HuH-7 (cell line): ENCODE measurements at regions not wholly inside any gene's neighbourhood (a gene's known extent, or its start where the extent isn't known, plus 50 kb on each side); places are given as distances from the start of the nearest gene placed in this dataset.
"Not testable (repeated sequence)": the region's sequence is repeated elsewhere in the genome, so short reads cannot be mapped to it uniquely, and the experiment has no call there.

Experiments used
- DNase-seq: peaks from one replicate; pipeline ENCODE4 v3.0.0; 2011; ENCODE audit warnings: low spot score

DNA sequence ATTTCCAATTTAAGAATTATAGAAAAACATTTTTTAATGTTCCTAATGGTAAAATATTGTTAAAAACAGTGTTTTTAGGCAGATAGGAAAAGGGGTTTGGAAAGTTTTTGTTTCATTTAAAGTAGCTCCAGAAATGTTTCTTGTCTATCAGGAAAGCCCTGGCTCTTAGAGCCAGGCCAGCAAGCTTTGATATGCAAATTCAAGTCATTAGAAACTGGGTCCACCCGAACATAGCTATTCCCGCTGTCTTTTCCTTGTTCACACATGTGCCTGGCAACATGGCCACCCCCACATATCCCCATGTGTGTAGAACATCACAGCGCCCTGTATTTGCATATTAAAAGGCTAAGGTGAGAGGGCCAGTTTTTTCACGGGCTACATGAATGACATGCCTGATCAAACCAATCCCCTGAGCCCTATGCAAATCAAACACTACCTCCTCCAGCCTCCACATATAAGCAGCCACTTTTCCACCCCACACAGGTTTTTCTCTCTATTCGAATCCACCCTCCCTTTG is 925.3 kb upstream of the CDH10 start:
- DNase-seq = no peak

DNA sequence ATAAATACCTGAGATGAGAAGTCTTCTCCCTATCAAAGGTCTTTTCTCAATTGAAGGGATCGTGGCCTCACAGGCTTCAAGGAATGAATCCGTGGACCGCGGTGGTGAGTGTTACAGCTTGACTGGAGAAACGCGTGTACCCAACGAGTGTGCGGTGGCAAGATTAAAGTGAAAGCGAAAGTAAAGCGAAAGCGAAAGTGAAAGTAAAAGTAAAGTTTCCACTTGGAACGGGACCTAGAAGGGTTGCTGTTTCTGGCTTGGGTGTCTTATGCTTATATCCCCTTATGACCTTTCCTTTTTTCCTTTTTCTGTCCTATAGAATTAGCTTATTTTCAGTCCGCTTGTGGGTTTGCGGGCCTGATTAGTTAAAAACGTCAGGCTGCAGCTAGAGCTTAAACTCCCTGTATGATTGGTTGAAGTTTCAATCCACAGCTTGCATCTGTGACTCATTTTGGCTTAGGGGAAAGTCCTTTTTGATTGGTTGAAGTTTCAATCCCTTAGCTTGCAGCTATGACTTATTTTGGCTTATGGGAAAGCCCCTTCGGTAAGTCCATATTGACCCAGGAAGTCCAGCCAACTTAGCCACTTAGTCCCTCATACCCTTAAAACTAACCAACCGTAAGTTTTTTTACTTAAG is 924.3 kb upstream of the CDH10 start:
- no peak for DNase-seq

DNA sequence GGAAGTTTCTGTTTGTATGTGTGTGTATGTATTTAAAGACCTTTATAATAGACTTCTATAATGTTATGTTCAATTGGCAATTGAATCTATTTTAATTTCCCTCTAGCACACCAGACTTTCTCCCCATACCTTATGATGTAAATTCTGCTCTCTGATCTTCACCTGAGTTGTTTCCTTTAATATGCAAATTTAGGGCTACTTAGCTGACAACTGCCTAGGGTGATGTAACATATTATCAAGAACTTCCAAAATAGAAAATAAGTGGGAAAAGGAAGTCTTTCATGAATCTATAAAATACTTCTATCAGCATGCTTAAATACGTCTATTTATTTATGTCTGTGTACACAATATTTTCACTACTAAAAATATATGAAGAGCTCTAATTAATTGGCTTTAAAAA is 923.5 kb upstream of the CDH10 start:
- DNase-seq = no peak

DNA sequence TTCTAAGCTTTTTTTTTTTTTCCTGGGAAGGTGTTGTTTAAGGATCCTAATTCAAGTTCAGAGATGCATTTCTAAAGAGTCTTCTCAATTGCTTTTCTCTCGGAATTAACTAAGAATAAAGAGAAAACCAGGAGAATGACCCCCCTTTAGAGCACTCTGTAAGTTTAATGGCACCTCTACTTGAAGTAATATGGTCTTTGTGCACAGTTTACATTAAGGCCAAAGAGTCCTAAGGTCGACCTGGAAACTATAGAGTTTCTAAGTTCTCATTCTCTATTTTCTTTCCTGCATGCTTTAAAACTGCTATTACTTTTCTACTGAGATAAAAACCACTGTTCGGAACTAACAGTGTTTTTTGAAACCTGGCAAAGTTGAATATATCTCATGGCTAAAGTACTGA is 923.1 kb upstream of the CDH10 start:
- no peak for DNase-seq

DNA sequence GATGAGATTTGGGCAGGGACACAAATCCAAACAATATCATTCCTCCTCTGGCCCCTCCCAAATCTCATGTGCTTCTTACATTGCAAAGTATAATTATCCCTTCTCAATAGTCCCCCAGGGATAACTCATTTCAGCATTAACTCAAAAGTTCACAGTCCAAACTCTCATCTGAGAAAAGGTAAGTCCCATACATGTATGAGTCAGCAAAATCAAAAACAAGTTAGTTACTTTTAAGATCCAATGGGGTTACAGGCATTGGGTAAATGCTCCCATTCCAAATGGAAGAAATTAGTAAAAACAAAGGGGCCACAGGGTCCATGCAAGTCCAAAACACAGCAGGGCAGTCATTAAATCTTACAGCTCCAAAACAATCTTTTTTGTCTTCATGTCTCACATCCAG is 917.9 kb upstream of the CDH10 start:
- no peak for DNase-seq

DNA sequence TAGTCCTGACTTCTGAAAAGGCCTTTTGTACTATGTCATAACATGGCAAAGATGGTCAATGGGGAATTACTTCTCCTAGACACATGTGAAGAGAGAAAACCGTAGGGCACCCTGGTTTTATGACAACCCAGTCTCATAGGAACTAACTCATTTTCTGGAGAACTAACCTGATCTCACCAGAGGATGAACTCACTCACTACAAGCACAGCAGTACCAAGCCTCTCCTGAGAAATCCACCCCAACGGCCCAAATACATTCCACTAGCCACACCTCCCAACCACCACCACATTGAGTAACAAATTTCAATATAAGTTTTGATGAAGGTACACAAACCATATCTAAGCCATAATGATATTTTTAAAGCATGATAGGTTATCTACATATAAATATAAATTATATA is 909.3 kb upstream of the CDH10 start:
- no peak for DNase-seq

DNA sequence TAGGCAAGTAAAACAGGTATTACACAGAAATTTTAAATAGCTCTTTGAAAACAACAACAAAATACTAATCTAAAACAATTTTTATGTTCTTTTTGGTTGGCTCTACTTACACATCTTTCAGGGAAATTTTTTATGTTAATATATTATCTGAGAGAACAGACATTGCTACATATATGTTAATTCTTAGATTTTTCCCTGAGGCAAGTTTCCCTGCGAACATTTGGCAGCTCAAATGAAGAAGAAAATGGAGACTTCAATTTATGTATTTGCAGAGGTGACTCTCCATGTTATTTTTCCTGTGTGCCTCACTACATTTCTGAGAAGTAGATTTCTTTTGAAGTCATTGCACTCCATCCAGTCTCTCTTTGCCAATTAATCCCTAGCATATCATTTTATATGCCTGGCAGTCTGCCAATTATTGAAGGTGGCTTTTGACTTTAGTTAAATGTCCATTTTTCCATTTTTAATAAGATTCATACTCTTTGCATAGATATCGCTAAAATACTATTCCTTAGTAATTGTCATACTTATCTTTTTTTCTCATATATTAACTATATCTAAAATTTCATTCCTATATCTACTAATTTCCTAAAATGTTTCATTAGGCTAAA is 908.2 kb upstream of the CDH10 start:
- no peak for DNase-seq

DNA sequence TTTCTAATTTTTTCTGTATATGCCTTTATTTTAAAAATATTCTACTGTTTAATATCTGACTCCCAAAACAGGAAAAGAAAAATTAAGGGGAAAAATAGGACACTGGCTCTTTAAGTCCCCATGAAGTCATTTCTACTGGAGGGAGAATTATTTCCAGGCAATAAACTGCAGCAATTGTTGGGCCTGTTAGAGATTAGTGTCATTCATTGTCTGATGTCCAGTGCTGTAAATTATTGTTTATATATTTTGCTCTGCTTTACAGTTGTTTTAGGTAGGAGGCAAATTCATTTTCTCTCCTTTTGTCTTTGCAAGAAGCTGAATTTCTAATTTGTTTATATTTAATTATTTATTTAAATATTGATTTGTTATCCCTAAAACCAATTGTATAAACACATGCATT is 906.0 kb upstream of the CDH10 start:
- DNase-seq = no peak

DNA sequence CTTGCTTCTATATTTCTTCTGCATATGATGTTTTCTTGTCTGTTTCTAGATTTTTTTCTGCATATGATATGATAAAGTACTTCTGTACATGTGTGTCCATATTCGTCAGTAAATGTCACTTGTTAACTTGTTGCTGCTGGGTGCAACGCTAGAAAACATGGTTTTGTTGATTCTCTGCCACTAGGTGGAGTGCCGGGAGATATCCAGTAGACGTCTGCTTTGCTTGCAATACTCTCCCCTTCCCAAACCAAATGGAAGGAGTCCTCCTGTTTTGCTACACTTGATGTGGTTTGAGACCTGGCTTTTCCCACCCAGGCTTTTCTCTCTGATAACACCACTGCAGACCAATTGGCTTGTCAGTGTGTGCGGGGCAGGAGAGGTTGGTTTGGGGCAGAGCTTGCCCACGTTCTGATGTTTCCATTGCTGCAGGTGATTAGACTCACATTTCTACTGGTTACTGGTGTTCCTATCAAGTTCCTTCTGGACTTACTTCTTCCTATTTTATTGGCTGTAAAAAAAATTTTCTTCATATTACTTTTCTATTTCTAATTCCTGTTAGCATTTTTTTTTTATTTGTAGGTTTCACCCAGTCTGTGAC is 900.0 kb upstream of the CDH10 start:
- no peak for DNase-seq

DNA sequence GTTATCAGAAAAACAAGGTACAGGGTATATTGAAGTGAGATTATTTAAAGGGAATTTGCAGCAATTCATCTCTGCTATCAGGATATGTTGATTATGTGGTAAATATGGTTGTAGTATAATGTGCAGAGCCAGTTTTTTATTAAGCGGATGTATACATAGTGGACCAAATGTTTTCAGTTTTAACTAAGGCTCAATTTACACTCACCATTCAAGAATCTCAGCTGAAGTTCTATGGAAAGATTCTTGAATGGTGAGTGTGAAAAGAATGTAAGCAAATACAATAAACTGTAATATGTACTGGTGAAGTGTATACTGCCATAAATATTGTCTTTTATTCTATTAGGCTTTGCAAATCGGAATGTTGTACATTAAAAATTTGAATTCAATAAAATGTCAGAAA is 895.9 kb upstream of the CDH10 start:
- no peak for DNase-seq

DNA sequence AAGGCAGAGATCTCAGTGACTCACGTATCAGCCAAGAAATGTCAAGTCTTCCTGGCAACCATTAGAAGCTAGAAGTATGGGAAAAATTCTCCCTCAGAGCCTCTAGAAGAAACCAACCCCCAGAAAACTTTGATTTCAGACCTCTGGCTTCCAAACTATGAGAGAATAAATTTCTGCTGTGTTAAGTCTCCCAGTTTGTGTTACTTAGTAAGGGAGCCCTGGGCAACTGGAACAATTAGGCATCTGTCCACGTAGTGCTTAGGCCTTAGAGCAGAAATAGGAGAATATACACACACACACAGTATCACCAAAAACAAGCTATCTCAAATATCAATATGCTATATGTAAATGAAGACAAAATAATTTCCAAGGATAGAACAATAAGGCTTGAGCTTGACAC is 894.8 kb upstream of the CDH10 start:
- no peak for DNase-seq

DNA sequence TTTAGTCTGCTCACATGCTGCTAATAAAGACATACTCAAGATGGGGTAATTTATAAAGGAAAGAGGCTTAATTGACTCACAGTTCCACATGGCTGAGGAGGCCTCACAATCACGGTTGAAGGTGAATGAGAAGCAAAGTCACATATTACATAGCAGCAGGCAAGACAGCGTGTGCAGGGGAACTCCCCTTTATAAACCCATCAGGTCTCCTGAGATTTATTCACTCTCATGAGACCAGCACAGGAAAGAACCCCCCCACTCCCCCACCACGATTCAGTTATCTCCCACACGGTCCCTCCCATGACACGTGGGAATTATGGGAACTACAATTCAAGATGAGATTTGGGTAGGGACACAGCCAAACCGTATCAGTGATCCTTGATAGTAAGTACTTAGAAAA is 891.7 kb upstream of the CDH10 start:
- DNase-seq = not testable (repeated sequence)

DNA sequence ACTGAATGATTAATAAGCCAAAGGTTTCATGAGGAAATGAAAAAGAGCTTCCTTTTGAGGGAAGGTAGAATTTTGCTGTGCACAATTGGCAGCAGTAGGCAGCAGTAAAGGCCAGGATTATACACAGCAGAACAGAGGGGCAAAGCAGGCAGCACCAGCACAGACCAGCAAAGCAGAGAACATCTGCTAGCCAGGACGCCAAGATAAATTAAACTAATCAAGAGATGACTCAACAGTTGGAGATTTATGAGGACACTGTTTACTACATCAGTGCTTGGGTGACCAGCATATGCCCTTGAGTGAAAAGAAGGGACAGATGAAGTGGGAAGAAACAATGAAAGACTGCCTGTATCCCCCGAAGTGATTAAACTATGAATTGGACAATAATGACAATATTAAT is 871.4 kb upstream of the CDH10 start:
- DNase-seq = no peak

DNA sequence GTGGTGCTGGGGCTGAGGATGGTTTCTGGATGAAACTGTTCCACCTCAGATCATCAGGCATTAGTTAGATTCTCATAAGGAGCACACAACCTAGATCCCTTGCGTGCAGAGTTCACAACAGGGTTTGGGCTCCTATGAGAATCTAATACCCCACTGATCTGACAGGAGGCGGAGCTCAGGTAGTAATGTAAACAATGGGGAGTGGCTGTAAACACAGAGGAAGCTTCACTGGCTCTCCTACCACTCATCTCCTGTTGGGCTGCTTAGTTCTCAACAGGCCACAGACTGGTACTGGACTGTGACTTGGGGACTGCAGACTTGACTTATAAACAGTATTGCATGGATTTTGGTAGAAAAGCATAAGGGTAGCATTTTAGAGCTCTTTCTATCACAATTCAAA is 870.7 kb upstream of the CDH10 start:
- no peak for DNase-seq

DNA sequence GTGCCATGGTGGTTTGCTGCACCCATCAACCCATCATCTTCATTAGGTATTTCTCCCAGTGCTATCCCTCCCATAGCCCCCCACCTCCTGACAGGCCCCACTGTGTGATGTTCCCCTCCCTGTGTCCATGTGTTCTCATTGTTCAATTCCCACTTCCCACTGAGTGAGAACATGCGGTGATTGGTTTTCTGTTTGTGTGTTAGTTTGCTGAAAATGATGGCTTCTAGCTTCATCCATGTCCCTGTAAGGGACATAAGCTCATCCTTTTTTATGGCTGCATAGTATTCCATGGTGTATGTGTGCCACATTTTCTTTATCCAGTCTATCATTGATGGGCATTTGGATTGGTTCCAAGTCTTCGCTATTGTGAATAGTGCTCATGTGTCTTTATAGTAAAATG is 865.9 kb upstream of the CDH10 start:
- DNase-seq = not testable (repeated sequence)

DNA sequence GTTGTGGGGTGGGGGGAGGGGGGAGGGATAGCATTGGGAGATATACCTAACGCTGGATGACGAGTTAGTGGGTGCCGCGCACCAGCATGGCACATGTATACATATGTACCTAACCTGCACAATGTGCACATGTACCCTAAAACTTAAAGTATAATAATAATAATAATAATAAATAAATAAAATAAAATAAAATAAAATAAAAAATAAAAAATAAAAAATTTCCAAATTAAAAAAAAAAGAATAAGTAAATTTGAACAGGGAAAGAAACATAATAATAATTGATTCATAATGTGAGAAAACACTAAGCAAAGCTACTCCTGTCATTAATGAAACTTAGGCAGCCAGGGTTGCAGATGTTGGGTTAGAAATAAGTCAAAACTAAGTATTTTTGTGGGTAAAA is 863.2 kb upstream of the CDH10 start:
- DNase-seq = not testable (repeated sequence)

DNA sequence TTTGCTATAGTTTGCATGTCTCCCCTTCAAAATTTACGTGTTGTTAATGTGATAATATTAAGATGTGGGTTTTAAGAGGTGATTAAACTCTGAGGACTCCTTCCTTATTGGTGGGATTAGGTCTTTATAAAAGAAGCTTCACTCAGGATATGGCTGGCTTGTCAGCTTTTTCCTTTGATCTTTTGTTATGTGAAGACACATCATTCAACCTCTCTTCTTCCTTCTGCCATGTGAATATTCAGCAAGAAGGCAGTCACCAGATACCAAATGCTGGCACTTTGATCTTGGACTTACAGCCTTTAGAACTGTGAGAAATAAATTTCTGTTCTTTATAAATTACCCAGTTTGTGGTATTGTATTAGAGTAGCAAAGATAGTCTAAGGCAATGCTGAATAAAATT is 855.9 kb upstream of the CDH10 start:
- DNase-seq = no peak

DNA sequence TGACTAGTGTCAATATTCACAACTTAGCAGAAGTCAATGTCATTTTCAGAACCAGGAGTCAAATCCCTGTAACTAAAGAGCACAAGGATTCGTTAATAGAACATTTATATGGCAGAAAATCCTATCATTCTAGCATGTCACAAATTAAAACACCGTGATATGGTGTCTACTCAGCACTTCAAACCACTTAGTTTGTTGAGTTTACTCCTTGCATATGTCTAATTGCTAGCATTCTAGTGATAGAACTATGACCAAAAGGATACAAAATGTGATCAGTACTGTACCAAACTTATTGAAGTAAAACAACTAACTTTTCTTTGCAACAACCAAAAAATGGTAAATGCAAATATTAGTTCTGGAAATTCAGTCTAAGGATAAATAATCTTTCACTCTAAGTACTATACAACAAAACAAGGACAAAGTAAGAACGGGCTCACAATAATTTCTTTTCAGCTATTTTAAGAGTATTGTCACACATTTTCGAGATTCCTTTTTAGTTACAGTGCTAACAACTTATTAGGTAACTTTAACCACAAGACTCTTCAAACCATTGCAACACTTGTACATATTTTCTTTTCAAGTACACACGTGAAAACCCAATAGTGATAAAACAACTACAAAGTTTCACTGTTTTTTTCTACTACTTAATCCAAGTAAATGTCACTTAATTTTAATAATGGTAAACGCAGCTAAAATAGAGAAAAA is 845.2 kb upstream of the CDH10 start:
- DNase-seq = no peak

DNA sequence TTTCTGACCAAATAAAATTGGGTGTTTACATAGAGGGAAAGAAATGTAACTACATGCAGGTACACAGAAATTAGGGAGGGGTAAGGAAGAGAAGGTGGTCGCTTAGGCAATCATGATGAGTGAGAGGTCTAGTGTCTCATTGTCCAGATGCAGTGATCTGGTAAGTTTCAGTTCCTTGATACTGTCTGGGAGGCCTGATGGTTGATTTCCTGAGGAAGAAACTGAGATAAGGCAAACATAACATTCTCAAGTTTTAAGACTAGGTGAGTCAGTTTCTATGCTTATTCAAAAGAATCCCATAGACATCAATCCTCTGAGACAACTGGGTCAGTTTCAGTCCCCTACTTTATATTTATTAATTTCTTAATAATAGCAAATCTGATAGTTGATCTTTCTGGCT is 843.3 kb upstream of the CDH10 start:
- DNase-seq = no peak

DNA sequence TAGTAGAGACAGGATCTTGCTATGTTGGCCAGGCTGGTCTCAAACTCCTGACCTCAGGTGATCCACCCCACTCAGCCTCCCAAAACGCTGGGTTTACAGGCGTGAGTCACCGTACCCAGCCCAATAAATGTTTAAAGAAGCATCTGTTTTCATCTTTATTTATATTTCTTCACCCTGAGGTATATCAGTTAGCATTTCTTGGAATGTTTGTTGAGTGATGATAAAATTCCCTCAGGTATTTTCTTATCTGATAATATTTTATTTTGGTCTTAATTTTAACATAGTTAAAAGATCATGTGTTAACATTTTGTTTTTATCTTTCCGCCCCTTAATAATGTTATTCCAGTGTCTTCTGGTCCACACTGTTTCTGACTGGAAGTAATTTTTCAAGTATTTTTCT is 839.6 kb upstream of the CDH10 start:
- DNase-seq = no peak

DNA sequence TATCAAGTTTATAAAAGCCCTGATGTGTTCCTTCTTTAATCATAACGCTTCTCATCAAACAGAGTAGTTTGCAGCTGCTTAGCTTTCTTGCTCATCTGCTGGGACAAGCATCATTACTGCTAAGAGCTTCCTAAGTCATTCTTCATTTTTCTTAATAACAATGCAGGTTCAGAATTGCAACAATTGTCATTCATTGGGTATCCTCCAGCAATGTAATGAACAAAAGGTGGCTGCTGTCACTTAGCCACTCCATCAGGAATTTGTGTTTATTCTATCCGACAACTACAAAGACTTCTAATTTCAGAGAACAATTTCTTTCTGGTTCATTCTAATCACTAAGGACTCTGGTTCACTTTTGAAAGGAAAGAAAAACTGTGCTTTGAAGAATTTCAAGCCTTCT is 836.7 kb upstream of the CDH10 start:
- DNase-seq = no peak

DNA sequence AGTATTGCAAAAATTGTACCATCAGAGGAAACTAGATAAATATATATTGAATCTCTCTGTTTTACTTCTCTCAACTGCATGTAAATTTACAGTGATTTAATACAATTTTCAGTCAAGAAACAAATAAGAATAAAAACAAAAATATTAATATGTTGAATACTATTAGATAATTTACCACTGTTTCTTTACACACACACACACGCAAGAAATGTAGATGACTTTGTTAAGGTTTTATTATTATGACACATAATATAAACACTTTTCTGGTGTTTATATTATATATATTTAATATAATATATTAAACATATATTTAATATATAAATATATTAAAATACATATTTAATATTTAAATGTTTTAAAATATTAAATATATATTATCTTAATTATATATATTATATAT is 814.3 kb upstream of the CDH10 start:
- DNase-seq = no peak

DNA sequence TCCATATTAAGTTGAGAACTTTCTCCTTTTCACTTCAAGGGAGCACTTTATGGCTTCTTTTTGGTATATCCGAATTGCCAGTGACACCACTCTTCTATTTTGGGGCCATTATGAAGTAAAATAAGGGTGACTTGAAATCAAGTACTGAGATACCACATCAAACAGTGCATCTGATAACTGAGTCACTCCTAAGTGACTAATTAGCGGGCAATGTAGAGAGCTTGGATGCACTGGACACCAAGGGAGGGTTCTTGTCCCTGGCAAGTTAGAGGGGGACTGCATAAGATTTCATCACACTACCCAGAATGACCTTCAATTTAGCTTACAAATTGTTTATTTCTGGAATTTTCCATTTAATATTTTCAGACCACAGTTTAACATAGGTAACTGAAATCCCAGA is 813.9 kb upstream of the CDH10 start:
- DNase-seq = no peak
